SU-DHL-6 (cell line): ENCODE measurements at regions not wholly inside any gene's neighbourhood (a gene's known extent, or its start where the extent isn't known, plus 50 kb on each side); places are given as distances from the start of the nearest gene placed in this dataset.
"Not testable (repeated sequence)": the region's sequence is repeated elsewhere in the genome, so short reads cannot be mapped to it uniquely, and the experiment has no call there.

ENCODE experiments used
- H2AFZ ChIP-seq: fragments of 200-600 bp; sonication (generic); 2 replicates; pipeline ENCODE4 v1.6.1; 2014; ENCODE audit warnings: low read depth, mild to moderate bottlenecking, moderate library complexity, mixed read lengths, antibody characterized with exemption, low read length; ENCODE audit not compliant: severe bottlenecking
- H3F3A ChIP-seq: fragments of 200-600 bp; shearing (Covaris generic); 2 replicates; pipeline ENCODE4 v1.6.0; 2016; ENCODE audit warnings: antibody characterized with exemption, mild to moderate bottlenecking; ENCODE audit not compliant: insufficient read depth
- H3K27ac ChIP-seq: fragments of 200-600 bp; sonication (generic); 2 replicates; pipeline ENCODE4 v1.5.1; 2016; ENCODE audit warnings: low read depth, mild to moderate bottlenecking, low read length, moderate library complexity, mixed read lengths
- H3K27me3 ChIP-seq: fragments of 200-600 bp; sonication (generic), shearing (Covaris generic); 2 replicates; pipeline ENCODE4 v1.6.0; 2014; ENCODE audit warnings: mild to moderate bottlenecking, low read length
- H3K36me3 ChIP-seq: fragments of 200-600 bp; sonication (generic); 2 replicates; pipeline ENCODE4 v1.6.1; 2014; ENCODE audit warnings: mild to moderate bottlenecking, low read length, mixed read lengths
- H3K4me2 ChIP-seq: fragments of 300-600, 200-600 bp; shearing (Covaris generic), sonication (generic); 2 replicates; pipeline ENCODE4 v1.6.0; 2014; ENCODE audit warnings: low read length, low read depth, mild to moderate bottlenecking; ENCODE audit not compliant: poor library complexity, severe bottlenecking
- H3K4me3 ChIP-seq: fragments of 200-600 bp; sonication (generic); 2 replicates; pipeline ENCODE4 v1.5.1; 2014; ENCODE audit warnings: antibody characterized with exemption, low read length, mild to moderate bottlenecking, mixed read lengths; ENCODE audit not compliant: insufficient read depth, poor library complexity, severe bottlenecking
- H3K79me2 ChIP-seq: fragments of 200-600 bp; sonication (generic); 2 replicates; pipeline ENCODE4 v1.6.1; 2014; ENCODE audit warnings: mild to moderate bottlenecking, low read length, moderate library complexity; ENCODE audit not compliant: insufficient read depth
- H3K9ac ChIP-seq: fragments of 200-600 bp; sonication (generic); 2 replicates; pipeline ENCODE4 v1.7.0; 2014; ENCODE audit warnings: mild to moderate bottlenecking, low read length
- H3K9me2 ChIP-seq: fragments of 200-600 bp; sonication (generic); replicated peaks from 2 replicates; pipeline ENCODE4 v1.6.1; 2014; ENCODE audit warnings: low read length; ENCODE audit not compliant: insufficient read depth
- H3K9me3 ChIP-seq: fragments of 200-600 bp; sonication (generic); 2 replicates; pipeline ENCODE4 v1.6.1; 2014; ENCODE audit warnings: low read length, mixed read lengths; ENCODE audit not compliant: insufficient read depth
- H4K20me1 ChIP-seq: fragments of 200-600 bp; sonication (generic); 2 replicates; pipeline ENCODE4 v1.6.1; 2014; ENCODE audit warnings: low read depth, mild to moderate bottlenecking, antibody characterized with exemption, low read length, moderate library complexity, mixed read lengths

GRCh38 chr7:65059247-65059646, 52.8 kb upstream of the ERV3-1 start:
- H3K27ac ChIP-seq, H3K9me3 ChIP-seq, H3K27me3 ChIP-seq, H3K4me3 ChIP-seq, H3K79me2 ChIP-seq, H4K20me1 ChIP-seq, H3F3A ChIP-seq, H3K36me3 ChIP-seq, H3K9ac ChIP-seq, H2AFZ ChIP-seq, H3K9me2 ChIP-seq, H3K4me2 ChIP-seq: not testable (repeated sequence)
